Stimulated activated CD8-positive, alpha-beta memory T cell treated with anti-CD3 and anti-CD28 coated beads, Interleukin-15, amount 100 ng/mL, for 4 hours (primary cell): ENCODE measurements at regions not wholly inside any gene's neighbourhood (a gene's known extent, or its start where the extent isn't known, plus 50 kb on each side); places are given as distances from the start of the nearest gene placed in this dataset.

Experiments
- DNase-seq, 2 donors: peaks; one replicate each; pipeline ENCODE4 v3.0.0-alpha.2; 2020; ENCODE audit warnings: low read depth in 2 of 2

- no peak for DNase-seq
Measured at GRCh38 chr20:52921340-52921739, 50.8 kb upstream of the TSHZ2 start.

- no peak for DNase-seq
Measured at GRCh38 chr20:52918311-52918710, 53.8 kb upstream of the TSHZ2 start.

- DNase-seq = no peak
Measured at GRCh38 chr20:52915564-52915963, 56.6 kb upstream of the TSHZ2 start.

- no peak for DNase-seq
Measured at GRCh38 chr20:52914870-52915269, 57.3 kb upstream of the TSHZ2 start.

- no peak for DNase-seq
Measured at GRCh38 chr20:52913650-52914387, 58.3 kb upstream of the TSHZ2 start.

- no peak for DNase-seq
Measured at GRCh38 chr20:52905241-52905994, 66.7 kb upstream of the TSHZ2 start.

- no peak for DNase-seq
Measured at GRCh38 chr20:52904837-52905236, 67.3 kb upstream of the TSHZ2 start.

GRCh38 chr20:52899041-52899608 is 73.0 kb upstream of the TSHZ2 start:
- no peak for DNase-seq

GRCh38 chr20:52896348-52896747 is 75.8 kb upstream of the TSHZ2 start:
- no peak for DNase-seq

- DNase-seq = no peak
Measured at GRCh38 chr20:52895701-52896100, 76.5 kb upstream of the TSHZ2 start.

GRCh38 chr20:52895235-52895634 is 76.9 kb upstream of the TSHZ2 start:
- no peak for DNase-seq

GRCh38 chr20:52893498-52893897 is 78.7 kb upstream of the TSHZ2 start:
- no peak for DNase-seq

- no peak for DNase-seq
Measured at GRCh38 chr20:52892023-52892422, 80.1 kb upstream of the TSHZ2 start.

GRCh38 chr20:52890130-52890529 is 82.0 kb upstream of the TSHZ2 start:
- no peak for DNase-seq

- no peak for DNase-seq
Measured at GRCh38 chr20:52889225-52889624, 82.9 kb upstream of the TSHZ2 start.

GRCh38 chr20:52888096-52888495 is 84.1 kb upstream of the TSHZ2 start:
- no peak for DNase-seq

GRCh38 chr20:52880997-52881396 is 91.2 kb upstream of the TSHZ2 start:
- DNase-seq = no peak

GRCh38 chr20:52880259-52880658 is 91.9 kb upstream of the TSHZ2 start:
- DNase-seq = no peak

GRCh38 chr20:52874241-52874640 is 97.9 kb upstream of the TSHZ2 start:
- DNase-seq = no peak

GRCh38 chr20:52869698-52870501 is 102.3 kb upstream of the TSHZ2 start:
- DNase-seq = no peak

GRCh38 chr20:52869276-52869675 is 102.9 kb upstream of the TSHZ2 start:
- DNase-seq = no peak

GRCh38 chr20:52867305-52867704 is 104.9 kb upstream of the TSHZ2 start:
- no peak for DNase-seq
